Prostate gland (tissue), 2 donors: ENCODE measurements at regions not wholly inside any gene's neighbourhood (a gene's known extent, or its start where the extent isn't known, plus 50 kb on each side); places are given as distances from the start of the nearest gene placed in this dataset.

Experiments used
- microRNA-seq: library from miRNA; unstranded; fragments of <30 nt; microRNA quantifications from one replicate; pipeline ENCODE4, GENCODE V29; 2016
- small RNA-seq, 2 donors: library from RNA; depleted of rRNA; stranded (forward); fragments of <200 nt; gene quantifications; one replicate each; pipeline ENCODE3, GENCODE V24; 2016

Small RNA genes in the stretch of these regions (microRNA-seq; reads per million reads assigned to microRNA genes)
- 0.50 reads per million for gene MIR6760

Small RNA genes in the stretch of these regions (small RNA-seq; reads per million reads assigned to genes)
- gene MIR6760 = 0 reads per million in 2 donors
